Left lung (tissue), 4 donors: ENCODE measurements at regions not wholly inside any gene's neighbourhood (a gene's known extent, or its start where the extent isn't known, plus 50 kb on each side); places are given as distances from the start of the nearest gene placed in this dataset.
A peak's percentile ranks its signal among the peaks of the same experiment; 100 is the strongest.
"Not testable (repeated sequence)": the region's sequence is repeated elsewhere in the genome, so short reads cannot be mapped to it uniquely, and the experiment has no call there.

Source experiments
- ATAC-seq: fragments of 200-7000 bp; cut with Tn5 transposase; one replicate; pipeline ENCODE4 v1.9.1; 2020; ENCODE audit warnings: moderate library complexity
- DNase-seq, 4 donors: peaks; one replicate each; pipeline ENCODE4 v3.0.0-alpha.2; 2013 to 2020
- H3K27ac ChIP-seq, 2 donors: fragments of 200-600 bp; sonication (generic) in 1 of 2; one replicate each; pipeline versions ENCODE4 v1.5.0 to v1.8.0; 2020 to 2021
- H3K27me3 ChIP-seq, 2 donors: fragments of 200-600 bp; sonication (generic) in 1 of 2; one replicate each; pipeline versions ENCODE4 v1.5.0 to v1.8.0; 2020 to 2021
- H3K36me3 ChIP-seq, 2 donors: fragments of 200-600 bp; sonication (generic) in 1 of 2; one replicate each; pipeline versions ENCODE4 v1.5.0 to v1.8.0; 2020 to 2021
- H3K4me1 ChIP-seq, 2 donors: fragments of 200-600 bp; one replicate each; pipeline ENCODE4 v1.8.0; 2021
- H3K4me3 ChIP-seq, 2 donors: fragments of 200-600 bp; sonication (generic) in 1 of 2; one replicate each; pipeline versions ENCODE4 v1.5.0 to v1.8.0; 2020 to 2021; ENCODE audit warnings: mild to moderate bottlenecking in 1 of 2
- H3K9me3 ChIP-seq, 2 donors: fragments of 200-600 bp; sonication (generic) in 1 of 2; one replicate each; pipeline versions ENCODE4 v1.5.0 to v1.8.0; 2020 to 2021
- CTCF ChIP-seq, 2 donors: fragments of 200-600 bp; sonication (generic) in 1 of 2; IDR thresholded peaks; one replicate each; pipeline versions ENCODE4 v1.5.0 to v1.8.0; 2021; ENCODE audit warnings: antibody characterized with exemption in 2 of 2
- intact Hi-C, 2 donors: fragments of 100-400 bp; cut with DNase I; formaldehyde crosslinking; loops; one replicate each; pipeline versions ENCODE4 v1.11.2 to v1.14.2; 2022
- donor health status: DM: no; HTN: yes; CAD: no.
- donor health status: DM: no; HTN: no; CAD: no.

GRCh38 chr5:29143266-29143665 lies 2050.2 kb upstream of the CDH6 start:
- H3K36me3 ChIP-seq = no peaks in the 10 kb centered on the region
- no peak for ATAC-seq
- no peaks in the 10 kb centered on the region for H3K27me3 ChIP-seq
- H3K27ac ChIP-seq = no peak overlapping the region
- no peaks in the 10 kb centered on the region for H3K4me1 ChIP-seq
- H3K4me3 ChIP-seq = no peak overlapping the region
- TF ChIP-seq CTCF (IDR thresholded peaks at IDR 0.05) = no peak
- H3K9me3 ChIP-seq = peaks cover 0 to 5% of the 10 kb centered on the region in 2 donors
- intact Hi-C loops = no loop called here
- DNase-seq = no peak

GRCh38 chr5:29134418-29134817 lies 2059.1 kb upstream of the CDH6 start:
- H3K36me3 ChIP-seq = no peaks in the 10 kb centered on the region
- TF ChIP-seq CTCF (IDR thresholded peaks at IDR 0.05) = no peak
- no peaks in the 10 kb centered on the region for H3K4me1 ChIP-seq
- no peak overlapping the region for H3K4me3 ChIP-seq
- peaks cover 0 to 10% of the 10 kb centered on the region in 2 donors for H3K9me3 ChIP-seq
- intact Hi-C loops = no loop called here
- no peaks in the 10 kb centered on the region for H3K27me3 ChIP-seq
- H3K27ac ChIP-seq = no peak overlapping the region
- DNase-seq (no peak), ATAC-seq (no peak)

- ATAC-seq (no peak), DNase-seq (no peak)
- Histone ChIP-seq H3K36me3 (no peaks in the 10 kb centered on the region), H3K4me1 (no peaks in the 10 kb centered on the region), H3K4me3 (no peak overlapping the region), H3K27me3 (no peaks in the 10 kb centered on the region), H3K27ac (no peak overlapping the region), H3K9me3 (peaks cover 0 to 23% of the 10 kb centered on the region in 2 donors)
- no peak for TF ChIP-seq CTCF (IDR thresholded peaks at IDR 0.05)
- intact Hi-C loops = no loop called here
Measured at GRCh38 chr5:29131285-29131684, 2062.2 kb upstream of the CDH6 start.

GRCh38 chr5:29130786-29131185 lies 2062.7 kb upstream of the CDH6 start:
- no peak for DNase-seq
- TF ChIP-seq CTCF (IDR thresholded peaks at IDR 0.05) = no peak
- intact Hi-C loops = no loop called here

GRCh38 chr5:29127524-29128156 lies 2065.8 kb upstream of the CDH6 start:
- H3K27me3 ChIP-seq, H3K36me3 ChIP-seq, H3K4me3 ChIP-seq, H3K4me1 ChIP-seq, intact Hi-C loops, ATAC-seq, H3K27ac ChIP-seq: not testable (repeated sequence)
- peak in 1 of 4 donors; percentile 71 for DNase-seq
- H3K9me3 ChIP-seq = peaks cover 0 to 20% of the 10 kb centered on the region in 2 donors

More at GRCh38 chr5:29130786-29131185, 2062.7 kb upstream of the CDH6 start:
- no peaks in the 10 kb centered on the region for H3K36me3 ChIP-seq
- H3K27ac ChIP-seq = no peak overlapping the region
- no peak for ATAC-seq
- peaks cover 0 to 26% of the 10 kb centered on the region in 2 donors for H3K9me3 ChIP-seq
- H3K4me3 ChIP-seq = no peak overlapping the region
- no peaks in the 10 kb centered on the region for H3K4me1 ChIP-seq
- H3K27me3 ChIP-seq = no peaks in the 10 kb centered on the region

- ATAC-seq, H3K36me3 ChIP-seq, H3K27me3 ChIP-seq, DNase-seq, H3K4me1 ChIP-seq, intact Hi-C loops, H3K4me3 ChIP-seq, H3K27ac ChIP-seq: not testable (repeated sequence)
- H3K9me3 ChIP-seq = peaks cover 0 to 16% of the 10 kb centered on the region in 2 donors
Measured at GRCh38 chr5:29126462-29126861, 2067.0 kb upstream of the CDH6 start.
